GM23248 (cell line): ENCODE measurements at regions not wholly inside any gene's neighbourhood (a gene's known extent, or its start where the extent isn't known, plus 50 kb on each side); places are given as distances from the start of the nearest gene placed in this dataset.

Source experiments
- DNase-seq: peaks from one replicate; pipeline ENCODE4 v3.0.0-alpha.2; 2015
- H2AFZ ChIP-seq: fragments of 200-600 bp; sonication (generic); 2 replicates; pipeline ENCODE4 v1.6.1; 2016; ENCODE audit warnings: antibody characterized with exemption
- H3F3A ChIP-seq: fragments of 200-600 bp; sonication (generic); 2 replicates; pipeline ENCODE4 v1.6.1; 2016; ENCODE audit warnings: mild to moderate bottlenecking, antibody characterized with exemption, mixed run types; ENCODE audit not compliant: insufficient read depth
- H3K27ac ChIP-seq: fragments of 200-600 bp; sonication (generic); 2 replicates; pipeline ENCODE4 v1.5.1; 2016; ENCODE audit warnings: mild to moderate bottlenecking
- H3K27me3 ChIP-seq: fragments of 200-600 bp; sonication (generic); replicated peaks from 2 replicates; pipeline ENCODE4 v1.6.1; 2016; ENCODE audit warnings: mild to moderate bottlenecking; ENCODE audit not compliant: insufficient read depth
- H3K36me3 ChIP-seq: fragments of 200-600 bp; sonication (generic); 2 replicates; pipeline ENCODE4 v1.6.1; 2016; ENCODE audit warnings: low read depth, mild to moderate bottlenecking
- H3K4me1 ChIP-seq: fragments of 200-600 bp; sonication (generic); 2 replicates; pipeline ENCODE4 v1.6.1; 2016; ENCODE audit warnings: mild to moderate bottlenecking; ENCODE audit not compliant: insufficient read depth
- H3K4me2 ChIP-seq: fragments of 200-600 bp; sonication (generic); one replicate; pipeline ENCODE4 v1.6.1; 2016; ENCODE audit warnings: mild to moderate bottlenecking; ENCODE audit not compliant: unreplicated experiment
- H3K4me3 ChIP-seq: fragments of 200-600 bp; sonication (generic); 2 replicates; pipeline ENCODE4 v1.5.1; 2016; ENCODE audit warnings: mild to moderate bottlenecking
- H3K79me2 ChIP-seq: fragments of 200-600 bp; sonication (generic); 2 replicates; pipeline ENCODE4 v1.6.1; 2016; ENCODE audit warnings: mild to moderate bottlenecking; ENCODE audit not compliant: insufficient read depth
- H3K9ac ChIP-seq: fragments of 200-600 bp; sonication (generic); 2 replicates; pipeline ENCODE4 v1.6.1; 2016; ENCODE audit warnings: mild to moderate bottlenecking
- H3K9me2 ChIP-seq: fragments of 200-600 bp; sonication (generic); 2 replicates; pipeline ENCODE4 v1.6.1; 2016; ENCODE audit warnings: mixed run types, mild to moderate bottlenecking, moderate library complexity; ENCODE audit not compliant: insufficient read depth
- H3K9me3 ChIP-seq: fragments of 200-600 bp; sonication (generic); one replicate; pipeline ENCODE4 v1.6.1; 2017; ENCODE audit warnings: low read depth
- H4K20me1 ChIP-seq: fragments of 200-600 bp; sonication (generic); 2 replicates; pipeline ENCODE4 v1.6.0; 2016; ENCODE audit not compliant: insufficient read depth
- EZH2 ChIP-seq: fragments of 200-600 bp; sonication (generic); IDR thresholded peaks from 2 replicates; pipeline ENCODE4 v1.6.1; 2018; ENCODE audit warnings: antibody characterized with exemption, mild to moderate bottlenecking; ENCODE audit not compliant: insufficient read depth, poor library complexity, severe bottlenecking
- EZH2phosphoT487 ChIP-seq: fragments of 200-600 bp; sonication (generic); IDR thresholded peaks from 2 replicates; pipeline ENCODE4 v1.6.1; 2018; ENCODE audit warnings: antibody characterized with exemption, moderate library complexity, mild to moderate bottlenecking, low read depth; ENCODE audit not compliant: insufficient read depth
- WGBS, 2 experiments: methylation state at CpG; one replicate each; pipeline ENCODE4 v1.1.6; 2015 to 2017; ENCODE audit warnings: low lambda C conversion rate in 2 of 2, low coverage in 1 of 2; ENCODE audit errors: missing lambda C conversion rate in 2 of 2; 5-methylcytosine and 5-hydroxymethylcytosine counted together
- in situ Hi-C: fragments of 300-500 bp; cut with MboI; formaldehyde crosslinking; loops from 2 replicates; pipeline ENCODE4 v1.15.0; 2020

DNA sequence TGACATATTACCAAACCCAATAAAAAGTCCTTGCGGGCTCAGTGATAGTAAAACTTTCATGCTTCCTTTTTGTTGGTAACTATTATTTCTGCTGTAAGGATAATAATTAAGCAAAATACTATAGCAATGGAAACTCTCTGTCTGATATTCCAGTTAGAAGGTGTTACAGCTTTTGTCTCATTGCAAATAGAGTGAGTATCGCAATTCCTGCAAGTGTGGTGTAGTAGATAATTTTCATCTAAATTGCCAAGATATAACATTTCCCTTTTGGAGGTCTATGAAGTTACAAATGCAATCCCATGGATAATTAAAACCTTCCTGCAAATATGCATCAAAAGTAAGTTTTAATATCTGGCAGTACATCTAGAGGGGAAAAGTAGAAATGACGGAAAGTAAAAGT is 88.7 kb upstream of the CD93 start:
- WGBS, 2 experiments, result 80 to 87% methylated on average over 3 of the region's 3 CpGs
- Histone ChIP-seq H2AFZ (no peak overlapping the region), H3K4me1 (no peaks in the 10 kb centered on the region), H3K79me2 (no peaks in the 10 kb centered on the region), H3K27ac (no peak overlapping the region), H3K27me3 (no peaks in the 10 kb centered on the region), H3K4me3 (no peak overlapping the region), H3K9ac (no peak overlapping the region), H3K4me2 (no peak overlapping the region), H4K20me1 (no peaks in the 10 kb centered on the region), H3K36me3 (no peaks in the 10 kb centered on the region), H3F3A (no peaks in the 10 kb centered on the region), H3K9me2 (no peaks in the 10 kb centered on the region), H3K9me3 (no peaks in the 10 kb centered on the region)
- no peak for DNase-seq
- TF ChIP-seq EZH2, result no peak
- TF ChIP-seq EZH2phosphoT487, result no peak
- in situ Hi-C loops, result no loop called here

DNA sequence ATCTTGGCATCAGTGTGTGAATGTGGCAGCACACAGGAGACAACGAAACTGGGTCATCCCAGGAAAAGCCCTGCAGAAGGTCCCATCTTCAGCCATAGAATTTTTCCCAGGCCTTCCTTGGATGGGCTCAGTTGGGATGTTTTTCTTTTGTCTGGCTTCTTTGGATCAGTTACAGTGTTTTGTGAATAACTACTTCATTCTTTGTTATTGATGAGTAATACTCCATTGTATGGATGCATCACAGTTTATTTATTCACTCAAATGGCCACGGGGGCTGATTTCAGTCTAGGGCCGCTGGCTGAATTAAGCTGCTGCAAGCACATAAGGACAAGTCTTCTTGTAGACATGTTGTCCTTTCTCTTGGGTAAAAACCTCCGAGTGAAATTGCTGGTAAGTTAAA is 81.3 kb upstream of the CD93 start:
- Histone ChIP-seq H3K27me3 (no peaks in the 10 kb centered on the region), H3K27ac (no peak overlapping the region), H2AFZ (no peak overlapping the region), H3K36me3 (no peaks in the 10 kb centered on the region), H3K4me2 (no peak overlapping the region), H3K4me3 (no peak overlapping the region), H3F3A (no peaks in the 10 kb centered on the region), H4K20me1 (no peaks in the 10 kb centered on the region), H3K9me2 (no peaks in the 10 kb centered on the region), H3K9me3 (no peaks in the 10 kb centered on the region), H3K4me1 (no peaks in the 10 kb centered on the region), H3K9ac (no peak overlapping the region), H3K79me2 (no peaks in the 10 kb centered on the region)
- TF ChIP-seq EZH2phosphoT487, result no peak
- TF ChIP-seq EZH2, result no peak
- in situ Hi-C loops, result no loop called here
- DNase-seq, result peak; percentile 60
- WGBS, 2 experiments, result 68 to 72% methylated on average over 4 of the region's 4 CpGs

DNA sequence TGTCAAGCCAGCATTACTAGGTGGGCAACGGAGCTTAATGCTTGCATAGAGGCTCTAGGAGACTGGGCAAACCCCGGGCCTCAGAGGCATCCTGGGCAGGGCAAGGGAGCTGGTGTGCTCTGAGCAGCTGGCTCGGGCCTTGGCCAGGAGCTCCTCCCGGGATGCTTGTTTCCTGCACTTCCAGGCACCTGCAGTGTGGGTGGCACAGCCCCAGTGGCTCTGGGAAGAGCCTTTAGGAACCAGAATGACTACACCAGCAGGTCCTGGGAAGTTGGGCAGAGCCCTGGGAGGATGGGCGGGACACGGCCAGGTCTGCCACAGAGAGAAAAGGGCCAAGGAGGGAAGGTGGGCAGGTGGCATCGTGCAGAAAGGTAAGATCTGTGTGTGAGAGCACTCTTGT is 80.4 kb upstream of the CD93 start:
- Histone ChIP-seq H3K27ac (no peak overlapping the region), H3K27me3 (no peaks in the 10 kb centered on the region), H3K9me2 (no peaks in the 10 kb centered on the region), H3F3A (no peaks in the 10 kb centered on the region), H3K79me2 (no peaks in the 10 kb centered on the region), H2AFZ (no peak overlapping the region), H3K9me3 (no peaks in the 10 kb centered on the region), H3K9ac (no peak overlapping the region), H3K4me3 (no peak overlapping the region), H3K4me2 (no peak overlapping the region), H3K4me1 (0 out of 2 replicates have a peak, but pooled peaks cover under 1% of the 10 kb centered on the region), H3K36me3 (no peaks in the 10 kb centered on the region), H4K20me1 (no peaks in the 10 kb centered on the region)
- no peak for TF ChIP-seq EZH2
- TF ChIP-seq EZH2phosphoT487, result no peak
- no peak for DNase-seq
- in situ Hi-C loops, result no loop called here
- WGBS, 2 experiments, result 92 to 97% methylated on average over 7 of the region's 7 CpGs

- Histone ChIP-seq H3K4me1 (peaks cover 6% of the 10 kb centered on the region; the same call in 1 of the 2 replicates), H2AFZ (no peak overlapping the region), H3K9me2 (no peaks in the 10 kb centered on the region), H3F3A (no peaks in the 10 kb centered on the region), H4K20me1 (no peaks in the 10 kb centered on the region), H3K27me3 (no peaks in the 10 kb centered on the region), H3K79me2 (no peaks in the 10 kb centered on the region), H3K4me2 (no peak overlapping the region), H3K27ac (no peak overlapping the region), H3K9me3 (no peaks in the 10 kb centered on the region), H3K4me3 (no peak overlapping the region), H3K9ac (no peak overlapping the region), H3K36me3 (no peaks in the 10 kb centered on the region)
- WGBS, 2 experiments, result 95 to 98% methylated on average over 7 of the region's 7 CpGs
- DNase-seq, result no peak
- TF ChIP-seq EZH2phosphoT487 (no peak), EZH2 (no peak)
- in situ Hi-C loops, result no loop called here
Observed at GRCh38 chr20:23165964-23166363, 79.8 kb upstream of the CD93 start.

DNA sequence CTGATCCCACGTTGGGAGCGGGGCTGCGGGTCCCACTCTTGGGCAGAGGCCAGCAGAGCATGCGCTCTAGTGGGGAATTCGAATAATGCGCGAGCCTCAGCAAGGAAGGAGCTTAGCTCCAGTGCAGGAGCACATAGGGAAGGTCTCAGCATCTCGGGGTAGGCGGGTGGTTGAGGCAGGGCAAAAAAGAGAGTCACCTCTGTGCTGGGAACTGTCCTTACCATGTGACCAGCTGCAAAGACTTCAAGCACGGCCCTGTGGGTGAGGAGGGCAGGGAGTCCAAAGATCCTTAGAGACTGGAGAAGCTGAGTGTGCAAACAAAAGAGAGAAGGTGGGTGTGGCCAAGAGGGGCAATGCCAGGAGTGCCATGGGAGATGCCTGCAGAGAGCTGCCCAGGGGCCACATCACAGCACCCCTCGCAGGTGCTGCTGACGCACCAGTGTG is 79.2 kb upstream of the CD93 start:
- H3K4me2 ChIP-seq, result no peak overlapping the region
- in situ Hi-C loops, result no loop called here
- DNase-seq, result no peak
- peaks cover 13% of the 10 kb centered on the region for H3K4me1 ChIP-seq
- no peaks in the 10 kb centered on the region for H4K20me1 ChIP-seq
- H3F3A ChIP-seq, result 0 out of 2 replicates have a peak, but pooled peaks cover 2% of the 10 kb centered on the region
- no peak for TF ChIP-seq EZH2
- TF ChIP-seq EZH2phosphoT487, result no peak
- H3K27me3 ChIP-seq, result no peaks in the 10 kb centered on the region
- no peak overlapping the region for H2AFZ ChIP-seq
- H3K9me3 ChIP-seq, result no peaks in the 10 kb centered on the region
- no peaks in the 10 kb centered on the region for H3K9me2 ChIP-seq
- WGBS, 2 experiments, result 85 to 90% methylated on average over 12 of the region's 12 CpGs
- H3K4me3 ChIP-seq, result no peak overlapping the region
- no peaks in the 10 kb centered on the region for H3K36me3 ChIP-seq
- no peak overlapping the region for H3K27ac ChIP-seq
- H3K9ac ChIP-seq, result no peak overlapping the region
- no peaks in the 10 kb centered on the region for H3K79me2 ChIP-seq
